GM19324 (cell line): ENCODE measurements at regions not wholly inside any gene's neighbourhood (a gene's known extent, or its start where the extent isn't known, plus 50 kb on each side); places are given as distances from the start of the nearest gene placed in this dataset.

Source experiments
- ATAC-seq: cut with Tn5 transposase; IDR thresholded peaks from one replicate; pipeline ENCODE4 v1.9.1; 2021; ENCODE audit warnings: mild to moderate bottlenecking, moderate library complexity; ENCODE audit not compliant: unreplicated experiment, low FRiP score

DNA sequence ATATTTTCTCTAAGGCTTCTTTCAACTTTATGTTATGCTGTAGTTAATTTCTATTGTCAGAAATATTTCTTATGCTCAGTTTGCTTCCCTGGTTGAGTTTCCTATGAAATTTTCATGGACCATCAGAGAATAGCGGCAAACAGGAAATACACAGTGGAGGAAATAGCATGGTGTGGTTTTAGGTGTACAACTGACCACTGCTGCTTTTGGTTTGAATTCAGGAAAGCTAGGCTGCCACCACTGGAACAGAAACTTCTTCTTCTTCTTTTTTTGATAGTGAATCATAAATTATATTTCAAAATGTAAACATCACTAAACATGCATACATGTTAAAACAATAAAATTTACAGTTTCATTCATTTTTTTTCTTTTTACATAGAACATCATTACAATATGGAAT is 316.6 kb upstream of the TGFBR2 start:
- no peak for ATAC-seq

- no peak for ATAC-seq
These were observed 315.9 kb upstream of the TGFBR2 start for GRCh38 chr3:30290479-30290878.

GRCh38 chr3:30292192-30292893 is 314.1 kb upstream of the TGFBR2 start:
- no peak for ATAC-seq

GRCh38 chr3:30293621-30294240 is 312.7 kb upstream of the TGFBR2 start:
- no peak for ATAC-seq

DNA sequence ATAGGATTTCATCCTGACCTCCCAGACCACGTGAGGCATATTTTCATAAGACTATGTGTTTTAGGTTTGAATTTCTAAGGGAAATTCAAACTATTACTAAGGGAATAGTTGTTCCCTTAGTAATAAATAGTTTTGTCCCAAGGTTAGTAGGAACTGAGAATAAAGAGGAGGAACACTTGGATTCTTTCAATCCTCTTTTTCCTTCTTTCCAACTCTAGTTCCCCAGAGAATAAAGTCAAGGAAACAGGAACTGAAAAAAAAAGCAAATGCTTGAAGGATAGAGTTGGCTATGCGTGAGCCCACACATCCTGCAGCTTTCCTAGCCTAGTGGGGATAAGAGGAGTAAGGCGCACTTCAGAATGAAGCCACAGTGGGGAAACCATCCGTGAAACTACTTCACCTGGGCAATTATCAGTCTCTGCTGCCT is 312.1 kb upstream of the TGFBR2 start:
- no peak for ATAC-seq

GRCh38 chr3:30297112-30297511 is 309.3 kb upstream of the TGFBR2 start:
- no peak for ATAC-seq

DNA sequence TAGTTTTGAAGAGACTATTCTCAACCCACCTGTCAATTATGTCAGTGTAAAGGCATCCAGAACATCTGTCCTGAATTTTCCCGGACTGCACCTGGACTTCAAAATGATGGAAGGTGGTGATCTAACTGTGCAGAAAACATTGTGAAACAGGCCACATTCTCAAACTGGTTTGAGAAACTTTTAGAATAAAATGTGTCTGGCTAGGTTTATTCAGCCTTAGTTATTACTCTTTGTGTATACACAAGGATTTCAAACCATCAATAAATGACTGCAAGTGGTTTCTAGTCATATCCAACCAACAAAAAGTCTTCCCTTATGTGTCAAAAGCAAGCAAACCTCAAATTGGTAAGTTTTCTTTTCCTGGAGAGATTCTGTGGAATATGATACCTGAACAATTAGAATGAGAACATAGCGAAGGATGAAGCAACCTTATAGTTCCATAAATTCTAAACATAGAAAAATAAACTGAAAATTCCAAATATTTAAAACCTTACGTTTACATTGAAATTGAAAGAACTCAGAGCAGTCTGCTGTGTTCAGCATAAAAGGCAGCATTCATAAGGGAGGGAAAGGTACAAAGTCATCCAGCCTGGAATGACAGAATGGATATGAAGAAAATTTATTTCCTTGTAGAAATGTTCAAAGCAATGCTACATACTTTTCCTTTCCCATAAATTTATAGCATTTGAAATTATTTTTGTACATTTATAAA is 306.6 kb upstream of the TGFBR2 start:
- ATAC-seq, result no peak

- no peak for ATAC-seq
These were observed 305.6 kb upstream of the TGFBR2 start for GRCh38 chr3:30300809-30301208.

DNA sequence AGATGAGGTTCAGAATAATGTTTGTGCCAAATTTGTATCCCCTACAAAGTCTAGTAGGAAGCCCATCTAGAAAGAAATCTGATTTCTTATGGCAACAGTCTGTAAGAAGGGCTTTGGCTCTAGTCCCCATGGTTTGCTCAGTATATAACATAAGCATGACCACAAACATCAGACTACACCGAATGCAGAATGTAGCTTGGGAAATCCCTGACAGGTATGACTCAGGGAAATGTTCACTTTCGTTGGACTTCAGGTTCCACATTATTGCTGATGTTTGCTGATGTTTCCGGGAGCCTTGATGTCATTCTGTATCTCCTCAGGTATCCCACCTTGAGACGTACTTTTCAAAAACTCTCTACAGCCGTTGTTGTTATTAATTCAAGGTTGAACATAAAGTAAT is 304.4 kb upstream of the TGFBR2 start:
- ATAC-seq, result no peak

DNA sequence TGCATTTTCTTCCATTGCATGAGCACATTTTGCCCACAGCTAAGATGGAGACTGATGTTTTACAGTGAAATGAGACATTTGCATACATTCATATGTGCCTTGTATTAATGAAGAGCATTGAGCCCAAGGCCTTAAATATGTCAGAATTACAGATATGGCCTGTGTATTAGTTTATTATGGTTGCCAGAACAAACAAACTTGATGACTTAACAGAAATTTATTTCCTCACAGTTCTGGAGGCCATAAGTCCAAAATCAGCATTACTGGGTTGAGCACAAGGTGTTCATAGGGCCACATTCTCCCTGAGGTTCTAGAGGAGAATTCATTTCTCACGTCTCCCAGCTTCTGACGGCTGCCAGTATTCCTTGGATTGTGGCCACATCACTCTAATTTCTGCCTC is 302.6 kb upstream of the TGFBR2 start:
- ATAC-seq, result no peak

DNA sequence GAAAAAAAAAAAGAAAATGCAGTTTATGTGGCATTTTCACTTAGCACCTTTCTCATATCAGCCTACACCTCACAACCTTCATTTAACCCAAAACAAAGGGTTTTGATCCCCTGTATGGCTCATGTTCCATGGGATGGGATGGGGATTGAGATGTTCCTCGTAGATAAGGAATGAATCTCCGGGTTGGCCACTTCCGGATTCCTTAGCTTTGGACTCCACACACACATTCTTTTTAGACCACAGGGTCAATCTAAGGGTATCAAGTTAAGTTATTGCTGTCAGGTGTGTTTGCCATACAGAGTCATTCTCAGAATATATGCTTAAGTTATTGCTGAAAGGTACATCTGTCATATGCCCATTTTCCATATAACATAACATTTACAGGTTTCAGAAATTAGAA is 301.4 kb upstream of the TGFBR2 start:
- no peak for ATAC-seq

DNA sequence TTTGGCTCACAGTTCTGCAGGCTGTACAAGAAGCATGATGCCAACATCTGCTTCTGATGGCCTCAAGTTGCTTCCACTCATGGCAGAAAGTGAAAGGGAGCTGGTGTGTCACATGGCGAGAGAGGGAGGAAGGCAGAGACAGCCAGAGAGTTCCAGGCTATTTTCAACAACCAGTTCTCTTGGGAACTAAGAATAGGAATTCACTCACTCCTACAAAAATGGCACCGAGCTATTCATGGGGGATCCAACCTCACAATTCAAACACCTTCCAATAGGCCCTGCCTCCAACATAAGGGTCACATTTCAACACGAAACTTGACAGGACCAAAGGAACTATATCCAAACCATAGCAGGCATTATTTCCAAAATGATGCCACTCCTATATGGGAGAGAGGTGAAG is 299.5 kb upstream of the TGFBR2 start:
- no peak for ATAC-seq

GRCh38 chr3:30307372-30307950 is 298.9 kb upstream of the TGFBR2 start:
- no peak for ATAC-seq

DNA sequence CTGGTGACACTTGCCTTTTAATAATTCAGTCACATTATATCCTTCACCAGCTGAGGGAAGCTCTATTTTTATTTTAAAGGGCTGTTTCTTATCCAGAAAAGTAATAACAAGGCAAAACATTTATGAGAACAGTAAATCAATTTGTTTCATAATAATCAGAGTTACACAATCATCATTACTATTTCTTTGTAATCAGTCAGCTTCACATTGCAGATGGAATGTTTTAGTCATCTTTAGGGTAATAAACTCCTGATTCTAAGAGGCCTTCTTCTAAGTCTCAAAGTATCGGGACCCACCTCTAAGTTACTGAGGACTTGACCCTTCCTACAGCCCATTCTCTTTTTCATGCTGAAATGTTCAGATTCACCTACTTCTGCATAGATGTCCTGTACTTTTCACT is 298.3 kb upstream of the TGFBR2 start:
- ATAC-seq, result no peak

GRCh38 chr3:30309961-30310954 is 296.1 kb upstream of the TGFBR2 start:
- no peak for ATAC-seq

- ATAC-seq, result no peak
These were observed 294.6 kb upstream of the TGFBR2 start for GRCh38 chr3:30311781-30312180.

DNA sequence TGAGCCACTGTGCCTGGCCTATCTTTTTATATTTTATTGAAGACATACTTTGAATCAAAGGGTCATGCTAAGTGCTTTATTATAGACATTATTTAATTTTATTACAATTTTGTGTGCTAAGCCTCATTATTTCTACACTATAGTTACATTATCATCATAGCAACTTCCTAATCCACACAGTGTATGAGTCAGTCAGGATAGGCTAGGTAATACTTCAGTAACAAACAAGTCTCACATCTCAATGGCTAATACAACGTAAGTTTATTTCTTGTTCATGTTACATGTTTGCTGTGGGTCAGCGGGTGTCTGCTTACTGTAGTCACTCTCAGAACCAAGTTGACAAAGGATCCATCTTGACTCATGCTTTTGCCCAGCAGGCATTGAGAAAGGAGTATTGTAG is 292.6 kb upstream of the TGFBR2 start:
- no peak for ATAC-seq

DNA sequence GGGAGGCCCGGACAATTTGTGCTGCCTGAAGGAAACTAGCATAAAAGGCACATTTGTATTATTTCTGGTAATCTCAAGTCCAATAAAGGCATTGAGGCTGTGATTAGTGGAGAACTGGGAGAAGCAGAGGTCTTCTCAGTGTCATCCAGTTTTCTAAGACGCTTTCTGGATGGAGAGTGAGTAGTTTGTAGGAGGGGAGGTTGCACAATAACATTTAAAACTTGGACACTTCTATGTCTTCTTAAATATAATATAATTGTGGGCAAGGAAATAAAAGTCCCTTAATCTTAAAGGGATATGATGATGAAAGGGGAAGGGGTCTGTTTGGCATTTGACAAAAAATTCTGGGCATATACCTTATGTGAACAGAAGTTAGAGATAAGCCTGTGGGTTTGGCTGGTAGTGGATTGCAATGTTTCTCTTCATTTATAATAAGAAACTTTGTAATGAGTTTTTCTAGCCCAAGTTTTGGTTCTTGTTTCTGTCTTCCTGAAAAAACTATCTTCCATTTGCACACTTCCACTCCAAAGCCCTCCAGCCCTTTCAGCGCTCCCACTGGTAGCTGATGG is 291.6 kb upstream of the TGFBR2 start:
- no peak for ATAC-seq

DNA sequence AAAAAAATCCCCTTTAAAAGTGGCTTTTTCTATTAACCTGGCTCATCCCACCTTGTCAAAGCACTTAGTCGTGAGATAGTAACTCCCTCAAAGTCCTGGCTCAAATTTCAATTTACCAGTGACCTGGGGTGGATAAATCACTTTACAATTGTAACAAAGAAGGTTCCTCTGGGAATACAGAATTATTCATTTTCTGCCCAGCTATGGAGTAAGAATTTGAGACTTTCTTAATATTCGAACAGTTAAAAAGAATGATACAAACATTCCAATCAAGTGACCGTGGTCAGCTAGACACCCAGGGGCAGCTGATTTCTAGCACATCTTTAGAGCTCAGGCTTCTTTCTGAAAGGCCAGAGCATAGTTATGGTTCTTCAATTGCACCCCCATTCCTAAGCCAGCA is 291.0 kb upstream of the TGFBR2 start:
- no peak for ATAC-seq

DNA sequence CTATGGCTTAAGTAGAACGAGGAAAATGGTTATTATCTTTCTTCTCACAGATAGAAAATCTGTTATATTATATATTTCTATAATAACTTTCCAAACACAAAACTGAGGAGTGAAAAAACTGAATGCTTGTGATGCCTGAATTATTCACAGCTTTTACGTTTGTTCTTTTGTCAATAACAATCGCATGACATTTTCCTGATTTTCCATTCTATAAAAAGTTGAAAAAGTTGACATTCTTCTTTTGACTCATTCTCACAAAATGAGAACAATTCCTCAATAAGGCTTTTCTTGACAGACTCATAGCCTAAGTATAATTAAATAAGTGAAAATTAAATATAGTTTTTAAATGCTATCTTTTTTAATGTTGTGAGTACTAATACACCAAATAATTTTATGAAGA is 288.8 kb upstream of the TGFBR2 start:
- ATAC-seq, result no peak
